Fibroblast of the aortic adventitia (primary cell): ENCODE measurements at regions not wholly inside any gene's neighbourhood (a gene's known extent, or its start where the extent isn't known, plus 50 kb on each side); places are given as distances from the start of the nearest gene placed in this dataset.

Source experiments
- DNase-seq: peaks from one replicate; pipeline ENCODE4 v3.0.0-alpha.2; 2010; ENCODE audit warnings: low read depth
- H3K4me3 ChIP-seq: 2 replicates; pipeline ENCODE4 v1.5.1; 2011; ENCODE audit warnings: low read depth, mild to moderate bottlenecking, control low read depth, low read length, moderate library complexity
- TF ChIP-seq, protein P1 (sequence below): IDR thresholded peaks from 2 replicates; pipeline ENCODE4 v1.5.1; 2011; ENCODE audit warnings: mild to moderate bottlenecking, low read length, control low read depth, inconsistent platforms; ENCODE audit not compliant: insufficient read depth

- H3K4me3 ChIP-seq: no peak overlapping the region
- peak; percentile 80 for DNase-seq
- TF ChIP-seq, protein P1, sequence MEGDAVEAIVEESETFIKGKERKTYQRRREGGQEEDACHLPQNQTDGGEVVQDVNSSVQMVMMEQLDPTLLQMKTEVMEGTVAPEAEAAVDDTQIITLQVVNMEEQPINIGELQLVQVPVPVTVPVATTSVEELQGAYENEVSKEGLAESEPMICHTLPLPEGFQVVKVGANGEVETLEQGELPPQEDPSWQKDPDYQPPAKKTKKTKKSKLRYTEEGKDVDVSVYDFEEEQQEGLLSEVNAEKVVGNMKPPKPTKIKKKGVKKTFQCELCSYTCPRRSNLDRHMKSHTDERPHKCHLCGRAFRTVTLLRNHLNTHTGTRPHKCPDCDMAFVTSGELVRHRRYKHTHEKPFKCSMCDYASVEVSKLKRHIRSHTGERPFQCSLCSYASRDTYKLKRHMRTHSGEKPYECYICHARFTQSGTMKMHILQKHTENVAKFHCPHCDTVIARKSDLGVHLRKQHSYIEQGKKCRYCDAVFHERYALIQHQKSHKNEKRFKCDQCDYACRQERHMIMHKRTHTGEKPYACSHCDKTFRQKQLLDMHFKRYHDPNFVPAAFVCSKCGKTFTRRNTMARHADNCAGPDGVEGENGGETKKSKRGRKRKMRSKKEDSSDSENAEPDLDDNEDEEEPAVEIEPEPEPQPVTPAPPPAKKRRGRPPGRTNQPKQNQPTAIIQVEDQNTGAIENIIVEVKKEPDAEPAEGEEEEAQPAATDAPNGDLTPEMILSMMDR: peak; percentile 52
Observed at GRCh38 chr10:35794703-35795102, 152.6 kb upstream of the FZD8 start.

- H3K4me3 ChIP-seq: no peak overlapping the region
- DNase-seq: no peak
- TF ChIP-seq, protein P1: no peak
Observed at GRCh38 chr10:35792291-35792690, 150.2 kb upstream of the FZD8 start.

- TF ChIP-seq, protein P1: no peak
- H3K4me3 ChIP-seq: no peak overlapping the region
- peak; percentile 24 for DNase-seq
Observed at GRCh38 chr10:35789996-35790395, 147.9 kb upstream of the FZD8 start.

GRCh38 chr10:35784751-35785150 is 142.7 kb upstream of the FZD8 start:
- no peak overlapping the region for H3K4me3 ChIP-seq
- no peak for DNase-seq
- TF ChIP-seq, protein P1: no peak

GRCh38 chr10:35783305-35783838 is 141.3 kb upstream of the FZD8 start:
- DNase-seq: peak; percentile 20
- no peak overlapping the region for H3K4me3 ChIP-seq
- TF ChIP-seq, protein P1: no peak

DNA sequence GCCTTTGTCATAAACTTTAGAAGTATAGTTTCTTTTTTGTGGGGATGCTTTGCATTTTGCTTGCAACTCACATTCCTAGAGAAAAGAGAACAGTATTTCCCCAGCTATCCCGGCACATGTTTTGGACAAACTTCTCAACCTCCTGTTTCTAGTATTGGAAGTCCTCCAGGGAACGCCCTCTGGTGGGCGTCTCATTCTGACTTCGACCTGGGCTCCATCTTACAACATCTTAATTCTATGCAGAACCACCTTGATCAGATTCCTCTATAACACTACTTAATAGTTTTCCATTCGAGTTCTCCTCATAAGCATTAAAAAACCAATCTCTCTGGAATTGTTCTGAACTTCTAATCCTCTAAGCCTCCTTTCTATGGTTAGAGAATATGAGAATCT is 139.5 kb upstream of the FZD8 start:
- TF ChIP-seq, protein P1: peak; percentile 13
- H3K4me3 ChIP-seq: no peak overlapping the region
- DNase-seq: peak; percentile 32
